ENCODE measurements at regions not wholly inside any gene's neighbourhood (a gene's known extent, or its start where the extent isn't known, plus 50 kb on each side); places are given as distances from the start of the nearest gene placed in this dataset.

- Histone ChIP-seq H3K9ac (replicated peaks in 1 of 4; ENCODE audit: extremely low read depth in 1 of 4, low read depth in 3 of 4, low read length in 3 of 4) (no peak overlapping the region), H2AFZ (ENCODE audit: low read length) (0 out of 2 replicates have a peak overlapping the region, but pooled peaks have one; percentile 4), H2AK5ac (ENCODE audit: low read depth, low read length) (no peak overlapping the region), H2BK12ac (ENCODE audit: low read depth, low read length) (no peak overlapping the region), H3K23ac (ENCODE audit: insufficient read length) (no peak overlapping the region), H3K14ac (ENCODE audit: insufficient read length) (no peak overlapping the region), H3K18ac (ENCODE audit: extremely low read depth, low read length) (no peak overlapping the region), H3K9me3 (ENCODE audit: insufficient read depth in 2 of 2, low read depth in 1 of 2, low read length in 1 of 2) (peaks cover 2 to 8% of the 10 kb centered on the region in 2 experiments; a peak in 2 of 4 replicates), H2BK5ac (ENCODE audit: low read depth, low read length) (no peak overlapping the region), H3K56ac (replicated peaks; ENCODE audit: insufficient read length, low read depth, low read length) (no peak overlapping the region), H3K79me1 (ENCODE audit: low read depth, low read length) (no peaks in the 10 kb centered on the region), H4K5ac (ENCODE audit: insufficient read length, low read depth, low read length) (no peak overlapping the region), H4K8ac (ENCODE audit: extremely low read depth, insufficient read depth, low read length) (no peak overlapping the region; the same call in 1 of the 2 replicates), H4K20me1 (replicated peaks in 1 of 2; ENCODE audit: control insufficient read depth in 1 of 2, insufficient read depth in 2 of 2, low read length in 2 of 2) (no peaks in the 10 kb centered on the region), H2BK20ac (ENCODE audit: low read length) (no peak overlapping the region), H3K4ac (replicated peaks; ENCODE audit: insufficient read length, low read depth, low read length) (no peak overlapping the region), H4K91ac (replicated peaks; ENCODE audit: insufficient read length, low read length) (no peak overlapping the region), H3K23me2 (ENCODE audit: low read depth, low read length) (no peaks in the 10 kb centered on the region), H3K27me3 (replicated peaks in 1 of 4; ENCODE audit: control insufficient read depth in 3 of 4, extremely low read depth in 1 of 4, insufficient read depth in 3 of 4, low read length in 3 of 4) (no peaks in the 10 kb centered on the region), H3K4me3 (ENCODE audit: extremely low read depth in 1 of 4, insufficient read depth in 2 of 4, low read depth in 3 of 4, low read length in 4 of 4) (no peak overlapping the region), H3K4me1 (replicated peaks in 1 of 4; ENCODE audit: control insufficient read depth in 3 of 4, insufficient read depth in 4 of 4, low read length in 3 of 4) (no peaks in the 10 kb centered on the region), H2BK120ac (replicated peaks; ENCODE audit: low read depth, low read length) (no peak overlapping the region), H2BK15ac (ENCODE audit: low read length) (no peak overlapping the region), H3K4me2 (ENCODE audit: insufficient read depth in 1 of 2, low read depth in 2 of 2, low read length in 2 of 2) (no peak overlapping the region), H3K79me2 (ENCODE audit: control insufficient read depth in 1 of 2, insufficient read depth in 2 of 2, low read length in 2 of 2) (no peaks in the 10 kb centered on the region), H3K36me3 (ENCODE audit: control insufficient read depth in 2 of 4, insufficient read depth in 4 of 4, low read length in 3 of 4) (no peaks in the 10 kb centered on the region), H3K27ac (ENCODE audit: low read depth, low read length) (no peak overlapping the region)
- TF ChIP-seq POU5F1 (IDR thresholded peaks at IDR 0.05; ENCODE audit: low read depth, low read length) = no peak
- no peak for TF ChIP-seq EP300 (IDR thresholded peaks at IDR 0.05; ENCODE audit: borderline replicate concordance in 1 of 2, low read depth in 2 of 2, low read length in 2 of 2)
- TF ChIP-seq CTCF (IDR thresholded peaks at IDR 0.05; ENCODE audit: control extremely low read depth in 1 of 3, insufficient read depth in 1 of 3, low read depth in 1 of 3, low read length in 3 of 3) = no peak
- CTCF ChIA-PET (ENCODE audit: partially characterized antibody) = interaction anchor here (0.6 to 5.2 kb wide), 25 partner anchors 9 to 632 kb away, joined by 3 to 40 read pairs (median 4); no protein-coding TSS in a partner anchor
- DNase-seq (ENCODE audit: low read depth in 1 of 2, low spot score in 2 of 2) = no peak
- no peak for FAIRE-seq
- WGBS, 2 experiments (ENCODE audit: extremely low coverage in 1 of 2, insufficient coverage in 1 of 2, insufficient read length in 1 of 2, insufficient replicate concordance in 2 of 2, low coverage in 1 of 2, low lambda C conversion rate in 2 of 2, missing lambda C conversion rate in 1 of 2) = 91% methylated on average over 2 of the region's 2 CpGs; no CpG with 5 or more reads in 1 of the 2 experiments
- POLR2A ChIA-PET (ENCODE audit: partially characterized antibody) = no interaction called here
Measured at GRCh38 chr7:42575171-42575570, 336.7 kb downstream of the C7orf25 start.

Data from H1 (cell line).